ENCODE measurements at regions not wholly inside any gene's neighbourhood (a gene's known extent, or its start where the extent isn't known, plus 50 kb on each side); places are given as distances from the start of the nearest gene placed in this dataset.

DNA sequence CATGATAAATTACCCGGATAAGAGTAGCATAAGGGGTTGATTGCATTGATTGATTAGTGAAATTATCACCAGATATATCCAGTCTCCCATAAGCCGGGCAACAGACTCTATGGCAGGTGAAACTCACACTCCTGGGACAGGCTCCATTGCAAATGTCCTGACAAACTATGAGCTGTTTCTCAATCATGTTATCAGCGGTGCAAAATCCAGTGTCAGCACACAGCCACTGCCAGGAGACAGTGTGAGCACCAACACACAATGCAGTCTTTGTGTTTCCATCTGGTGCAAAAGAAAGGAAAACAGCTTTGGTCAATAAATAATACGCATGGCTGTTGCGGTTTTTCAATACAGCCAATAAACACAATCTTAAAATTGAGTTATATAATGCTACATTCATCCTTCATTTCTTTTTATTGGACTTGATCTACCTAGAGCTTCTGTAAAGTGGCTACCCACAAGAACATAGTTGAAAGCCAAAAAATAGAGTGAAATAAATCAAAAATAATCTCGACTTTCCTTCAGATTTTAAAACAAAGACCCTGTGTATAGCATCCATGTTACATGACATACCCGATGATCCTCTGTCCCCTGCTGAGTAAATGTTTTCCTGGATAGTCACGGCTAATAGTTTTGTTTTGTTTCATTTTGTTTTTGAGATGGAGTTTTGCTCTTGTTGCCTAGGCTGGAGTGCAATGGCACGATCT is 64.3 kb upstream of the AFDN start (continued):
- TF ChIP-seq HIC2 (CRISPR knock-in tag; IDR thresholded peaks at IDR 0.05; ENCODE audit: low read depth) (peak; percentile 65; the same call in 1 of the 2 replicates), CREM (IDR thresholded peaks at IDR 0.05) (peak; percentile 81), CREM (CRISPR knock-in tag; IDR thresholded peaks at IDR 0.05) (no peak), NFYB (CRISPR knock-in tag; IDR thresholded peaks at IDR 0.05) (peak; percentile 29; the same call in 1 of the 2 replicates), NBN (conservative IDR thresholded peaks at IDR 0.05) (no peak), CBFB (CRISPR knock-in tag; IDR thresholded peaks at IDR 0.05) (peak; percentile 97), ZNF598 (CRISPR knock-in tag; IDR thresholded peaks at IDR 0.05; ENCODE audit: borderline replicate concordance) (0 out of 2 replicates have a peak, but pooled peaks have one; percentile 25), ELF4 (CRISPR knock-in tag; IDR thresholded peaks at IDR 0.05; ENCODE audit: borderline replicate concordance) (no peak), TP53 (CRISPR knock-in tag; conservative IDR thresholded peaks at IDR 0.05) (0 out of 2 replicates have a peak, but pooled peaks have one; percentile 87), NR2F6 (IDR thresholded peaks at IDR 0.05) (peak; percentile 85), NR2F6 (CRISPR knock-in tag; IDR thresholded peaks at IDR 0.05) (peak; percentile 91), ZNF607 (CRISPR knock-in tag; IDR thresholded peaks at IDR 0.05; ENCODE audit: borderline replicate concordance) (no peak), CBX5 (CRISPR knock-in tag; IDR thresholded peaks at IDR 0.05; ENCODE audit: borderline replicate concordance) (peak; percentile 95; the same call in 1 of the 2 replicates), ZNF678 (CRISPR knock-in tag; IDR thresholded peaks at IDR 0.05) (no peak), HNF1A (IDR thresholded peaks at IDR 0.05; ENCODE audit: low read depth) (peak; percentile 44; the same call in 1 of the 2 replicates), HNF1A (CRISPR knock-in tag; IDR thresholded peaks at IDR 0.05; ENCODE audit: borderline replicate concordance) (peak; percentile 77; the same call in 1 of the 2 replicates), ZNF605 (CRISPR knock-in tag; IDR thresholded peaks at IDR 0.05) (peak; percentile 64), KLF16 (CRISPR knock-in tag; IDR thresholded peaks at IDR 0.05) (peak in 1 of 2 experiments; percentile 83; a peak in 2 of 4 replicates)
- TF ChIP-seq, protein P1, sequence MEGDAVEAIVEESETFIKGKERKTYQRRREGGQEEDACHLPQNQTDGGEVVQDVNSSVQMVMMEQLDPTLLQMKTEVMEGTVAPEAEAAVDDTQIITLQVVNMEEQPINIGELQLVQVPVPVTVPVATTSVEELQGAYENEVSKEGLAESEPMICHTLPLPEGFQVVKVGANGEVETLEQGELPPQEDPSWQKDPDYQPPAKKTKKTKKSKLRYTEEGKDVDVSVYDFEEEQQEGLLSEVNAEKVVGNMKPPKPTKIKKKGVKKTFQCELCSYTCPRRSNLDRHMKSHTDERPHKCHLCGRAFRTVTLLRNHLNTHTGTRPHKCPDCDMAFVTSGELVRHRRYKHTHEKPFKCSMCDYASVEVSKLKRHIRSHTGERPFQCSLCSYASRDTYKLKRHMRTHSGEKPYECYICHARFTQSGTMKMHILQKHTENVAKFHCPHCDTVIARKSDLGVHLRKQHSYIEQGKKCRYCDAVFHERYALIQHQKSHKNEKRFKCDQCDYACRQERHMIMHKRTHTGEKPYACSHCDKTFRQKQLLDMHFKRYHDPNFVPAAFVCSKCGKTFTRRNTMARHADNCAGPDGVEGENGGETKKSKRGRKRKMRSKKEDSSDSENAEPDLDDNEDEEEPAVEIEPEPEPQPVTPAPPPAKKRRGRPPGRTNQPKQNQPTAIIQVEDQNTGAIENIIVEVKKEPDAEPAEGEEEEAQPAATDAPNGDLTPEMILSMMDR (CRISPR knock-in tag; IDR thresholded peaks at IDR 0.05): no peak
- TF ChIP-seq, protein P2, sequence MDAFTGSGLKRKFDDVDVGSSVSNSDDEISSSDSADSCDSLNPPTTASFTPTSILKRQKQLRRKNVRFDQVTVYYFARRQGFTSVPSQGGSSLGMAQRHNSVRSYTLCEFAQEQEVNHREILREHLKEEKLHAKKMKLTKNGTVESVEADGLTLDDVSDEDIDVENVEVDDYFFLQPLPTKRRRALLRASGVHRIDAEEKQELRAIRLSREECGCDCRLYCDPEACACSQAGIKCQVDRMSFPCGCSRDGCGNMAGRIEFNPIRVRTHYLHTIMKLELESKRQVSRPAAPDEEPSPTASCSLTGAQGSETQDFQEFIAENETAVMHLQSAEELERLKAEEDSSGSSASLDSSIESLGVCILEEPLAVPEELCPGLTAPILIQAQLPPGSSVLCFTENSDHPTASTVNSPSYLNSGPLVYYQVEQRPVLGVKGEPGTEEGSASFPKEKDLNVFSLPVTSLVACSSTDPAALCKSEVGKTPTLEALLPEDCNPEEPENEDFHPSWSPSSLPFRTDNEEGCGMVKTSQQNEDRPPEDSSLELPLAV (CRISPR knock-in tag; conservative IDR thresholded peaks at IDR 0.05; ENCODE audit: low read depth): no peak
